K562 (cell line): ENCODE measurements at regions not wholly inside any gene's neighbourhood (a gene's known extent, or its start where the extent isn't known, plus 50 kb on each side); places are given as distances from the start of the nearest gene placed in this dataset.

Source experiments
- ARID1B ChIP-seq: fragments of 450-650 bp; IDR thresholded peaks from 2 replicates; pipeline ENCODE4 v1.6.1; 2016; ENCODE audit warnings: antibody characterized with exemption, mild to moderate bottlenecking, inconsistent platforms
- DMBX1 ChIP-seq: fragments of 250-450 bp; sonication (Bioruptor Pico); IDR thresholded peaks from 2 replicates; pipeline ENCODE4 v1.8.0; 2022; ENCODE audit warnings: inconsistent platforms, mild to moderate bottlenecking, moderate library complexity, borderline replicate concordance
- DPF2 ChIP-seq: fragments of 450-650 bp; IDR thresholded peaks from 2 replicates; pipeline ENCODE4 v1.6.1; 2016
- FOXJ2 ChIP-seq: fragments of 200-800 bp; sonication (Bioruptor generic); IDR thresholded peaks from 2 replicates; pipeline ENCODE4 v1.6.1; 2016; ENCODE audit warnings: missing genetic modification characterization, missing compliant biosample characterization
- FOXK2 ChIP-seq, 2 experiments: fragments of 450-650 bp; IDR thresholded peaks in 1 of 2; conservative IDR thresholded peaks in 1 of 2; 2 replicates each; pipeline ENCODE4 v1.6.1; 2016; ENCODE audit warnings: low read depth in 2 of 2, mild to moderate bottlenecking in 1 of 2
- JUND ChIP-seq, 2 experiments: IDR thresholded peaks; 2 replicates in 1 of 2; 3 replicates in 1 of 2; pipeline ENCODE4 v1.6.1; 2011; ENCODE audit warnings: borderline replicate concordance in 2 of 2, low read depth in 2 of 2, low read length in 2 of 2, improper control_type of control experiment in 1 of 2, missing biosample characterization in 1 of 2, missing genetic modification characterization in 1 of 2, missing genetic modification reagents in 1 of 2
- MAZ ChIP-seq, 2 experiments: fragments of 450-650 bp in 1 of 2; sonication (generic) in 1 of 2; formaldehyde crosslinking; IDR thresholded peaks in 1 of 2; conservative IDR thresholded peaks in 1 of 2; 2 replicates each; pipeline versions ENCODE4 v1.4.0 to v1.5.0; 2020; ENCODE audit warnings: mild to moderate bottlenecking in 1 of 2, missing genetic modification reagents in 1 of 2
- MNT ChIP-seq, 2 experiments: fragments of 450-650 bp; conservative IDR thresholded peaks; 2 replicates each; pipeline ENCODE4 v1.6.1; 2017; ENCODE audit warnings: mild to moderate bottlenecking in 2 of 2, moderate library complexity in 2 of 2
- PBX2 ChIP-seq, 2 experiments: IDR thresholded peaks in 1 of 2; conservative IDR thresholded peaks in 1 of 2; 2 replicates each; pipeline ENCODE4 v1.6.1; 2016; ENCODE audit warnings: low read depth in 2 of 2, mild to moderate bottlenecking in 1 of 2, missing compliant biosample characterization in 1 of 2, missing genetic modification characterization in 1 of 2, moderate library complexity in 1 of 2
- SMARCC2 ChIP-seq: fragments of 450-650 bp; IDR thresholded peaks from 2 replicates; pipeline ENCODE4 v1.6.1; 2017; ENCODE audit warnings: antibody characterized with exemption, moderate library complexity, mild to moderate bottlenecking, low read depth
- SOX6 ChIP-seq: fragments of 450-650 bp; IDR thresholded peaks from 2 replicates; pipeline ENCODE4 v1.6.1; 2014; ENCODE audit warnings: mild to moderate bottlenecking
- TEAD1 ChIP-seq, 2 experiments: fragments of 450-650 bp in 1 of 2; sonication (generic) in 1 of 2; formaldehyde crosslinking; IDR thresholded peaks; 2 replicates each; pipeline versions ENCODE4 v1.4.0 to v1.8.0; 2020 to 2022; ENCODE audit warnings: mild to moderate bottlenecking in 2 of 2, missing genetic modification reagents in 1 of 2
- TRIM24 ChIP-seq, 2 experiments: fragments of 450-650 bp; IDR thresholded peaks; 2 replicates each; pipeline ENCODE4 v1.6.1; 2016
- VEZF1 ChIP-seq: fragments of 200-800 bp; sonication (Bioruptor generic); IDR thresholded peaks from 2 replicates; pipeline ENCODE4 v1.6.1; 2017; ENCODE audit warnings: missing genetic modification characterization, missing compliant biosample characterization
- TF ChIP-seq, protein P1 (sequence below): sonication (generic); formaldehyde crosslinking; IDR thresholded peaks from 2 replicates; pipeline ENCODE4 v1.8.0; 2022; ENCODE audit warnings: missing genetic modification reagents, mild to moderate bottlenecking, moderate library complexity, borderline replicate concordance
- TF ChIP-seq, protein P2 (sequence below): fragments of 450-650 bp; IDR thresholded peaks from 2 replicates; pipeline ENCODE4 v1.6.1; 2016

DNA sequence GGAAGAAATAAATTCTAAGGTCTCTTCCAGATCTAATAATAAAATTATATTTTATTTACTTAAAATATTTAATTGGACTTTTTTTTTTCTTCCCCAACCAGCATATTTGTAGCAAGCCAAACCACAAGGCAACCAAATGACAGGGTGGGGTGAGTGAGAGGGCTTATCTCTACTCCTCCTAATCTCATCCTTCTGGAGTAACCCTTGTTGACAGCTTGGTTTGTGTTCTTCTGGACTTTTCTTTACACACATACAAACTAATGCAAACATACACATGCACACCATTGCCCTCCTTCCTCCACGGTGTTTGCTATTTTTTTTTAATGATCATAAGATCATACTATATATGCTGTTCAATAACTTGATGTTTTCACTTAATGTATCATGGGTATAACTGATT is 383.1 kb downstream of the DLEU7 start (continued):
- TF ChIP-seq, protein P1, sequence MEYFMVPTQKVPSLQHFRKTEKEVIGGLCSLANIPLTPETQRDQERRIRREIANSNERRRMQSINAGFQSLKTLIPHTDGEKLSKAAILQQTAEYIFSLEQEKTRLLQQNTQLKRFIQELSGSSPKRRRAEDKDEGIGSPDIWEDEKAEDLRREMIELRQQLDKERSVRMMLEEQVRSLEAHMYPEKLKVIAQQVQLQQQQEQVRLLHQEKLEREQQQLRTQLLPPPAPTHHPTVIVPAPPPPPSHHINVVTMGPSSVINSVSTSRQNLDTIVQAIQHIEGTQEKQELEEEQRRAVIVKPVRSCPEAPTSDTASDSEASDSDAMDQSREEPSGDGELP (CRISPR knock-in tag), result no peak
- TF ChIP-seq, protein P2, sequence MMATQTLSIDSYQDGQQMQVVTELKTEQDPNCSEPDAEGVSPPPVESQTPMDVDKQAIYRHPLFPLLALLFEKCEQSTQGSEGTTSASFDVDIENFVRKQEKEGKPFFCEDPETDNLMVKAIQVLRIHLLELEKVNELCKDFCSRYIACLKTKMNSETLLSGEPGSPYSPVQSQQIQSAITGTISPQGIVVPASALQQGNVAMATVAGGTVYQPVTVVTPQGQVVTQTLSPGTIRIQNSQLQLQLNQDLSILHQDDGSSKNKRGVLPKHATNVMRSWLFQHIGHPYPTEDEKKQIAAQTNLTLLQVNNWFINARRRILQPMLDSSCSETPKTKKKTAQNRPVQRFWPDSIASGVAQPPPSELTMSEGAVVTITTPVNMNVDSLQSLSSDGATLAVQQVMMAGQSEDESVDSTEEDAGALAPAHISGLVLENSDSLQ, result peak; percentile 55
- no peak for TF ChIP-seq MNT (conservative IDR thresholded peaks at IDR 0.05)
- TF ChIP-seq SOX6, result 0 out of 2 replicates have a peak, but pooled peaks have one; percentile 27
- TF ChIP-seq DPF2, result peak; percentile 75; the same call in 1 of the 2 replicates
- 0 out of 4 replicates have a peak, but pooled peaks of 1 of the 2 experiments have one; percentile 10 for TF ChIP-seq TRIM24 (IDR thresholded peaks at IDR 0.05)
- peak; percentile 55 for TF ChIP-seq ARID1B
- peak; percentile 33; the same call in 1 of the 2 replicates for TF ChIP-seq VEZF1
- no peak for TF ChIP-seq PBX2 (CRISPR knock-in tag; IDR thresholded peaks at IDR 0.05; ENCODE audit: low read depth)
- TF ChIP-seq PBX2 (tag; conservative IDR thresholded peaks at IDR 0.05; ENCODE audit: low read depth), result peak; percentile 72
- TF ChIP-seq SMARCC2, result no peak
- peak; percentile 71 to 75 for TF ChIP-seq FOXK2 (conservative IDR thresholded peaks at IDR 0.05 in 1 of 2, IDR thresholded peaks at IDR 0.05 in 1 of 2; ENCODE audit: low read depth in 2 of 2)
- TF ChIP-seq JUND (IDR thresholded peaks at IDR 0.05; ENCODE audit: borderline replicate concordance, low read depth, low read length), result peak; percentile 29; the same call in 1 of the 2 replicates
- no peak; the same call in 2 of the 3 replicates for TF ChIP-seq JUND (tag; IDR thresholded peaks at IDR 0.05; ENCODE audit: borderline replicate concordance, low read depth, low read length)
- 0 out of 4 replicates have a peak, but pooled peaks of 1 of the 2 experiments have one; percentile 32 for TF ChIP-seq MAZ (CRISPR knock-in tag; conservative IDR thresholded peaks at IDR 0.05 in 1 of 2, IDR thresholded peaks at IDR 0.05 in 1 of 2)
- peak; percentile 29; the same call in 1 of the 2 replicates for TF ChIP-seq DMBX1 (CRISPR knock-in tag)
- no peak for TF ChIP-seq TEAD1 (CRISPR knock-in tag; IDR thresholded peaks at IDR 0.05)
- TF ChIP-seq FOXJ2 (tag), result 0 out of 2 replicates have a peak, but pooled peaks have one; percentile 53
